SH-SY5Y (cell line): ENCODE measurements at regions not wholly inside any gene's neighbourhood (a gene's known extent, or its start where the extent isn't known, plus 50 kb on each side); places are given as distances from the start of the nearest gene placed in this dataset.

ENCODE experiments used
- GATA2 ChIP-seq: IDR thresholded peaks from 2 replicates; pipeline ENCODE4 v1.6.1; 2011; ENCODE audit warnings: mild to moderate bottlenecking, low read depth, low read length
- GATA3 ChIP-seq: IDR thresholded peaks from 2 replicates; pipeline ENCODE4 v1.6.1; 2011; ENCODE audit warnings: low read depth, mild to moderate bottlenecking, low read length, moderate library complexity

DNA sequence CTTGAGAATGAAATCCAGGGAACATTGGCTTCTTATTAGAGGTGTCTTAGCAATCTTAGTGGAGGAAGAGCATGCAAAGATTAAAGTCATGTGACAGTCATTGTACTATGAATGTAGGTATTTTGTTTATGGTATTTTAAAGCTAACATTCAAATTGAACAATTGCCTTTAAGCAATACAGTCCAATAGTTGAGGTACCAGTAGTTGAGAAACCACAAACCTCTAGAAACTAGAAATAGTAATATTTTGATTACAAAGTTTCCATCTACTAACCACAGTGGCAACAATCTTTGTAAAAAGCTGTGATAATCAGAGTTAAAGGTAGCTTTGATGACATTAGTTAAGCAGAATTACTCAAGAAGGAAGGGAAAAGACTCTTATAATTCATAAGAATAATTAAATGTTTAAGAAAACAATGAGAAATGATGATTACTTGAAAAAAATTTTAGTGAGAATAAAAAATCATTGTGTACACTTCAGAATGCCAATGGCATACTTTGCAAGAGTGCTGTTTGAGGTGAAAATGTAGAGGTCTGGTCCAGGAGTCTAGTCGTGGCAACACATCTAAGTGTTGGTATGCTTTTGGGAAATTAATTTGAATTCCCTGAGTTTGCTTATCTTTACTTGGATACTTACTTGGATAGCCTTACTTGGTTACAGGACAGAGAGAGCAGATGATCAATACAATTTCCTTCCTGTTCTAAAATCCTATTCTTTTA is 104.9 kb upstream of the PTGFR start:
- TF ChIP-seq GATA2 (no peak), GATA3 (no peak)
